CD14-positive monocyte (primary cell): ENCODE measurements at regions not wholly inside any gene's neighbourhood (a gene's known extent, or its start where the extent isn't known, plus 50 kb on each side); places are given as distances from the start of the nearest gene placed in this dataset.

Experiments used
- DNase-seq, 3 donors: peaks; one replicate each; pipeline ENCODE4 v3.0.0-alpha.2; 2011 to 2022
- H2AFZ ChIP-seq: 2 replicates; pipeline ENCODE4 v1.6.0; 2012; ENCODE audit warnings: mild to moderate bottlenecking, low read depth, low read length, inconsistent platforms; ENCODE audit not compliant: insufficient read depth, poor library complexity, severe bottlenecking
- H3K27ac ChIP-seq, 2 donors: 1 replicate in 1 of 2; 2 replicates in 1 of 2; pipeline ENCODE4 v1.5.1; 2012 to 2013; ENCODE audit warnings: low read length in 2 of 2, control low read depth in 1 of 2, inconsistent platforms in 1 of 2, low read depth in 1 of 2, mild to moderate bottlenecking in 1 of 2
- H3K27me3 ChIP-seq, 2 donors: one replicate each; pipeline versions ENCODE4 v1.6.0 to v1.6.1; 2011 to 2013; ENCODE audit warnings: low read length in 2 of 2; ENCODE audit not compliant: control insufficient read depth in 2 of 2, insufficient read depth in 2 of 2
- H3K36me3 ChIP-seq, 2 donors: replicated peaks in 1 of 2; 1 replicate in 1 of 2; 2 replicates in 1 of 2; pipeline versions ENCODE4 v1.5.1 to v1.6.1; 2012 to 2013; ENCODE audit warnings: low read length in 2 of 2, control low read depth in 1 of 2, inconsistent platforms in 1 of 2, mild to moderate bottlenecking in 1 of 2; ENCODE audit not compliant: insufficient read depth in 2 of 2, control insufficient read depth in 1 of 2
- H3K4me1 ChIP-seq, 2 donors: 1 replicate in 1 of 2; 2 replicates in 1 of 2; pipeline versions ENCODE4 v1.5.1 to v1.6.1; 2012 to 2013; ENCODE audit warnings: low read length in 2 of 2, control low read depth in 1 of 2, inconsistent platforms in 1 of 2, mild to moderate bottlenecking in 1 of 2, moderate library complexity in 1 of 2; ENCODE audit not compliant: insufficient read depth in 2 of 2, control insufficient read depth in 1 of 2
- H3K4me2 ChIP-seq: replicated peaks from 2 replicates; pipeline ENCODE3; 2012; ENCODE audit warnings: low read length, moderate library complexity, mild to moderate bottlenecking; ENCODE audit not compliant: poor library complexity, severe bottlenecking; ENCODE audit errors: extremely low read depth
- H3K4me3 ChIP-seq, 3 experiments: fragments of 200-600 bp in 1 of 3; sonication (generic) in 1 of 3; replicated peaks in 1 of 3; 1 replicate in 2 of 3; 2 replicates in 1 of 3; pipeline ENCODE4 v1.5.1; 2011 to 2013; ENCODE audit warnings: low read length in 3 of 3, mild to moderate bottlenecking in 3 of 3, control low read depth in 2 of 3, low read depth in 2 of 3, inconsistent platforms in 1 of 3, moderate library complexity in 1 of 3
- H3K79me2 ChIP-seq: 2 replicates; pipeline ENCODE4 v1.6.0; 2012; ENCODE audit warnings: mild to moderate bottlenecking, control low read depth, inconsistent platforms, low read length, moderate library complexity; ENCODE audit not compliant: insufficient read depth
- H3K9ac ChIP-seq: 2 replicates; pipeline ENCODE4 v1.6.0; 2017; ENCODE audit warnings: low read length, mild to moderate bottlenecking; ENCODE audit not compliant: insufficient read depth, poor library complexity, severe bottlenecking
- H3K9me3 ChIP-seq, 2 donors: replicated peaks in 1 of 2; 1 replicate in 1 of 2; 2 replicates in 1 of 2; pipeline versions ENCODE4 v1.5.1 to v1.6.1; 2012 to 2013; ENCODE audit warnings: low read length in 2 of 2, control low read depth in 1 of 2; ENCODE audit not compliant: control insufficient read depth in 1 of 2, insufficient read depth in 1 of 2
- H4K20me1 ChIP-seq: 2 replicates; pipeline ENCODE4 v1.6.0; 2012; ENCODE audit warnings: mild to moderate bottlenecking, low read length, control low read depth, moderate library complexity; ENCODE audit not compliant: insufficient read depth
- H3K27ac Mint-ChIP-seq, 7 donors: one replicate each; pipeline ENCODE4 v1.8.0; 2020; ENCODE audit warnings: mild to moderate bottlenecking in 7 of 7, mixed read lengths in 7 of 7, moderate library complexity in 6 of 7, inconsistent platforms in 2 of 7
- H3K27me3 Mint-ChIP-seq, 3 donors: one replicate each; pipeline ENCODE4 v1.8.0; 2021 to 2022; ENCODE audit warnings: low read depth in 3 of 3, mild to moderate bottlenecking in 3 of 3, mixed read lengths in 3 of 3, moderate library complexity in 3 of 3, inconsistent platforms in 1 of 3
- H3K36me3 Mint-ChIP-seq, 2 donors: one replicate each; pipeline ENCODE4 v1.8.0; 2020; ENCODE audit warnings: mixed read lengths in 2 of 2, inconsistent platforms in 1 of 2, mild to moderate bottlenecking in 1 of 2
- H3K4me1 Mint-ChIP-seq: one replicate; pipeline ENCODE4 v1.8.0; 2020; ENCODE audit warnings: mild to moderate bottlenecking, mixed read lengths
- H3K4me3 Mint-ChIP-seq, 2 donors: one replicate each; pipeline ENCODE4 v1.8.0; 2020; ENCODE audit warnings: mild to moderate bottlenecking in 2 of 2, mixed read lengths in 2 of 2, moderate library complexity in 1 of 2
- H3K9me3 Mint-ChIP-seq, 7 donors: one replicate each; pipeline ENCODE4 v1.8.0; 2020 to 2022; ENCODE audit warnings: mixed read lengths in 7 of 7, mild to moderate bottlenecking in 6 of 7, moderate library complexity in 6 of 7, inconsistent platforms in 2 of 7
- WGBS: methylation state at CpG from one replicate; pipeline ENCODE4 v1.1.5; 2013; ENCODE audit warnings: missing lambda C conversion rate; ENCODE audit not compliant: insufficient coverage; 5-methylcytosine and 5-hydroxymethylcytosine counted together
- intact Hi-C, 2 donors: fragments of 100-400 bp; cut with micrococcal nuclease; formaldehyde crosslinking; loops; one replicate each; pipeline versions ENCODE4 v1.15.0 to v1.15.1; 2023
- TF ChIP-seq, protein P1 (sequence below): fragments of 200-600 bp; IDR thresholded peaks from one replicate; pipeline ENCODE4 v1.8.0; 2022; ENCODE audit warnings: antibody characterized with exemption, mild to moderate bottlenecking

DNA sequence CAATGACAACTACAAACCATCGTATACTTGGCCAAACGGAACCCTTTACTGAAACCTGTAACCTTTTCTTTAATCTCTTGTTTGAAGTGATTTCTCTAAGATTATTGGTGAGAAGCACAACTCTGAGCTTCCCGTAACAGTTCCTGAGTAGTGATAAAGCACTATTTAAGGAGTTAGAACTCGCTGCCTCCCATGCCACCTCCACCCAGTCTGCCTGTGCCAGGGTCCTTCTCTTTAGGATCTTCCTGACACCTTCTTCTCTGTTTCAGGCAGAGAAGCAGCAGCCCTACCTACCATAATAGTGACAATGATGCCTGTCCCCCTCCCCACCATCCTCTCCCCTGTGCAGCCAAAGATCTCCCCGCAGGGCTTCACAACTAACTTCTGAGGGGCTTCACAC is 330.6 kb downstream of the ZSWIM6 start:
- H3K4me1 Mint-ChIP-seq, result peaks cover 15% of the 10 kb centered on the region
- no peak overlapping the region for H3K27ac Mint-ChIP-seq

DNA sequence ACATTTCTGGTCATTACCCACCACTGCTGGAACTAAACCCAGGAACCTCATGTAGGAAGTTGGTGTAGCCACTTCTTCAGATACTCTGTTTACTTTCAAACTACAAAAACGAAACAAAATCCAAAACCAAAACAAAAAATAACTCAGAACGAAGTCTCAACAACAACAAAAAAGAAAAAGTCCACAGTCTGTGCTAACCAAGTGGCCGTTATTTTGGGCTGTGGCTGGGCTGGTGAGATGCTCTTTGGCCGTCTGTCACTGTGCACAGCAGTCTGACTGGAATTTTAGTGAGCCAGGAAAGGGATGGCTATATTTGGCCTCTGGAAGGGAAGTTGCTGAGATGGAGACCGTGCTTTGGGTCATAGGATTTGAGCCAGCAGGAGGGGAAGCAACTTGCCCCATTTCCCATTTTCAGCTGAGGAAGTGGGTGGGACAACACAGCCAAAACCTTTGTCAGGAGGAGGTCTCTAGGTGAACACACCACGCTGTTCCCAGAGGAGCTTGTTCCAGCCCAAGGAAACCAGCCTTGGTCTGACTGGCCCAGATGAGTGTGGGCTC is 334.1 kb downstream of the ZSWIM6 start:
- peak in 2 of 3 donors; percentile 7 to 21 for DNase-seq
- Histone ChIP-seq H3K27ac (peak overlapping the region; percentile 9 to 35), H3K36me3 (no peaks in the 10 kb centered on the region), H2AFZ (peak overlapping the region; percentile 66), H3K79me2 (no peaks in the 10 kb centered on the region), H3K4me1 (peaks cover 10 to 12% of the 10 kb centered on the region in 2 donors), H4K20me1 (no peaks in the 10 kb centered on the region), H3K9ac (peak overlapping the region; percentile 57), H3K4me2 (peak overlapping the region; percentile 66), H3K27me3 (no peaks in the 10 kb centered on the region), H3K9me3 (no peaks in the 10 kb centered on the region), H3K4me3 (peak overlapping the region; percentile 15 to 72 (median 30))
- H3K4me3 Mint-ChIP-seq, result peak overlapping the region; percentile 69 to 93
- no peaks in the 10 kb centered on the region for H3K9me3 Mint-ChIP-seq
- no peaks in the 10 kb centered on the region for H3K36me3 Mint-ChIP-seq
- intact Hi-C loops, result loop anchor here in 1 of 2 donors (10.0 kb wide), 1 partner anchor 611 kb away; no protein-coding TSS in a partner anchor
- WGBS, result 32% methylated on average over 5 of the region's 6 CpGs
- TF ChIP-seq, protein P1, sequence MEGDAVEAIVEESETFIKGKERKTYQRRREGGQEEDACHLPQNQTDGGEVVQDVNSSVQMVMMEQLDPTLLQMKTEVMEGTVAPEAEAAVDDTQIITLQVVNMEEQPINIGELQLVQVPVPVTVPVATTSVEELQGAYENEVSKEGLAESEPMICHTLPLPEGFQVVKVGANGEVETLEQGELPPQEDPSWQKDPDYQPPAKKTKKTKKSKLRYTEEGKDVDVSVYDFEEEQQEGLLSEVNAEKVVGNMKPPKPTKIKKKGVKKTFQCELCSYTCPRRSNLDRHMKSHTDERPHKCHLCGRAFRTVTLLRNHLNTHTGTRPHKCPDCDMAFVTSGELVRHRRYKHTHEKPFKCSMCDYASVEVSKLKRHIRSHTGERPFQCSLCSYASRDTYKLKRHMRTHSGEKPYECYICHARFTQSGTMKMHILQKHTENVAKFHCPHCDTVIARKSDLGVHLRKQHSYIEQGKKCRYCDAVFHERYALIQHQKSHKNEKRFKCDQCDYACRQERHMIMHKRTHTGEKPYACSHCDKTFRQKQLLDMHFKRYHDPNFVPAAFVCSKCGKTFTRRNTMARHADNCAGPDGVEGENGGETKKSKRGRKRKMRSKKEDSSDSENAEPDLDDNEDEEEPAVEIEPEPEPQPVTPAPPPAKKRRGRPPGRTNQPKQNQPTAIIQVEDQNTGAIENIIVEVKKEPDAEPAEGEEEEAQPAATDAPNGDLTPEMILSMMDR, result no peak
- H3K27ac Mint-ChIP-seq, result peak overlapping the region; percentile 30 to 73 (median 55)
- peaks cover 2 to 5% (median 3%) of the 10 kb centered on the region in 3 donors for H3K27me3 Mint-ChIP-seq
- H3K4me1 Mint-ChIP-seq, result peaks cover 12% of the 10 kb centered on the region

More for the DNA sequence above, 330.6 kb downstream of the ZSWIM6 start:
- Histone ChIP-seq H3K79me2 (no peaks in the 10 kb centered on the region), H2AFZ (no peak overlapping the region), H4K20me1 (no peaks in the 10 kb centered on the region), H3K4me3 (no peak overlapping the region), H3K4me1 (peaks cover 10 to 12% of the 10 kb centered on the region in 2 donors), H3K9ac (no peak overlapping the region), H3K9me3 (no peaks in the 10 kb centered on the region), H3K36me3 (no peaks in the 10 kb centered on the region), H3K4me2 (no peak overlapping the region), H3K27ac (no peak overlapping the region), H3K27me3 (no peaks in the 10 kb centered on the region)
- H3K27me3 Mint-ChIP-seq, result peaks cover 0 to 3% (median 2%) of the 10 kb centered on the region in 3 donors
- WGBS, result 100% methylated on average over 1 of the region's 5 CpGs
- H3K36me3 Mint-ChIP-seq, result no peaks in the 10 kb centered on the region
- no peaks in the 10 kb centered on the region for H3K9me3 Mint-ChIP-seq
- TF ChIP-seq, protein P1, result no peak
- no peak for DNase-seq
- intact Hi-C loops, result loop anchor here in 1 of 2 donors (10.0 kb wide), 1 partner anchor 608 kb away; no protein-coding TSS in a partner anchor
- H3K4me3 Mint-ChIP-seq, result no peak overlapping the region
